ENCODE measurements at regions not wholly inside any gene's neighbourhood (a gene's known extent, or its start where the extent isn't known, plus 50 kb on each side); places are given as distances from the start of the nearest gene placed in this dataset.
"Not testable (repeated sequence)": the region's sequence is repeated elsewhere in the genome, so short reads cannot be mapped to it uniquely, and the experiment has no call there.

- no peak for DNase-seq
- no peak for ATAC-seq
- intact Hi-C loops (cut with micrococcal nuclease): no loop called here
Measured at GRCh38 chr10:120042705-120043104, 150.2 kb downstream of the SEC23IP start.

- intact Hi-C loops (cut with micrococcal nuclease); DNase-seq; ATAC-seq: not testable (repeated sequence)
Measured at GRCh38 chr10:120047373-120047772, 154.8 kb downstream of the SEC23IP start.

DNA sequence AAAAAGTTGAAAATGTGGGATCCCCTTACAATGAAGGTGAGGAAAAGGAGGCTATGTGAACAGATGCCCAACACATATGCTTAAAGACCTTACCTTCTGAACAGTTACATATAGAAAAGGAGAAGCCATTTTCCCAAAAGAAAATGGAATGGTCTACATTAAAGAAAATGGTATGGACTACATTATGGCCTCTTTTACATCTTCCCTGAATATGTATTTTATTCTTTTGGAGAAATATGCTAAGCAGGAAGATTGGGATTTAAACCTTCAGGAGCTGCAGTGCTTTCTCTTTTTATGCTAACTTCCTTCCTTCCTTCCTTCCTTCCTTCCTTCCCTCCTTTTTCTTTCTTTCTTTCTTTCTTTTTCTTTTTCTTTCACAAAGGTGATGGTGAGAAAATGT is 155.4 kb downstream of the SEC23IP start:
- DNase-seq: no peak
- no peak for ATAC-seq
- intact Hi-C loops (cut with micrococcal nuclease): no loop called here

GRCh38 chr10:120048391-120048790 is 155.9 kb downstream of the SEC23IP start:
- intact Hi-C loops (cut with micrococcal nuclease): no loop called here
- DNase-seq: no peak
- no peak for ATAC-seq

- ATAC-seq (no peak), DNase-seq (no peak)
- intact Hi-C loops (cut with micrococcal nuclease): no loop called here
Measured at GRCh38 chr10:120051671-120052070, 159.1 kb downstream of the SEC23IP start.

DNA sequence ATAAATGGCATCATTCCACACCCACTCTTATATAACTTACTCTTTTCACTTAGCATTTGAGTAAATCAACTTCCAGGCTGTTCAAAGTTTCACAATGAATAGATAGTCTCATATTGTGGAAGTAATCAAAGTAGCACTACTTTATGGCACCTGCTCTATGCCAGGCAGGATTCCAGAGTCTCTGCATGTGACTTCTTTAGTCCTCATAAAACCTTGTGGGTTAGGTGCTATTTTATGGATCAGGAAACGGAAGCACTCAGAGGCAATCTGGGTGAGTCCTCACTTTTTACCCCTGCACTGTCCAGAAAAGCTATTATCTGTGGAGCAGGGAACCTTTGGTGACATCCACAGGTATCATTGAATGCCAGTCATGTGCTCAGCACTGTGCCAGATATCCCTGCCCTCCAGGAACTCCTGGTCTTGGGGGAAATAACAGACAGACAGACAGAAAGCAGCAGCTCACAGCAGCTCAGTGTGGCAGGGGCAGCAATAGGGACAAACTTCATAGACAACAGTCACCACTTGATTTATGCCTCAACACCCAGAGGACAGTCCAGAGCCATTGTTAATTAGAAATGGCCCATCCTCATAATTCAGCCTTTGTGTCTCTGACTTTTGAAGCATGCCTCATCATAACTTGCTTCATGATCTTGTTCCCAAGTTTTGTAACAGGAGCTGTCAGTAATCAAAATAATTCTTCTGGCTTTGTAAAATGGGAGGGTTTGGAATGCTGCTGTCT is 160.6 kb downstream of the SEC23IP start:
- ATAC-seq: no peak
- intact Hi-C loops (cut with micrococcal nuclease): no loop called here
- DNase-seq: no peak

DNA sequence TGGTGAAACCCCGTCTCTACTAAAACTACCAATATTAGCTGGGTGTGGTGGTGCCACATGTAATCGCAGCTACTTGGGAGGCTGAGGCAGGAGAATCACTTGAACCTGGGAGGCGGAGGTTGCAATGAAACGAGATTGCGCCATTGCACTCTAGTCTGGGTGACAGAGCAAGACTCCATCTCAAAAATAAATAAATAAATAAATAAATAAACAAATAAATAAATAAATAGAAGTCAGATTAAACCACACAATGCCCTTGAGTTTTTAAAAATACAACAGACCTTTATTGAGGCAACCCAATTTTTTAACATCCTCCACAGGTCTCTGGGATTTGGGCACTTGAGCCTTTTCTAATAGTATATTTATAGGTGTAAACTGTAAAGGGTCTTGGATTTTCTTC is 167.3 kb downstream of the SEC23IP start:
- ATAC-seq; DNase-seq; intact Hi-C loops (cut with micrococcal nuclease): not testable (repeated sequence)

DNA sequence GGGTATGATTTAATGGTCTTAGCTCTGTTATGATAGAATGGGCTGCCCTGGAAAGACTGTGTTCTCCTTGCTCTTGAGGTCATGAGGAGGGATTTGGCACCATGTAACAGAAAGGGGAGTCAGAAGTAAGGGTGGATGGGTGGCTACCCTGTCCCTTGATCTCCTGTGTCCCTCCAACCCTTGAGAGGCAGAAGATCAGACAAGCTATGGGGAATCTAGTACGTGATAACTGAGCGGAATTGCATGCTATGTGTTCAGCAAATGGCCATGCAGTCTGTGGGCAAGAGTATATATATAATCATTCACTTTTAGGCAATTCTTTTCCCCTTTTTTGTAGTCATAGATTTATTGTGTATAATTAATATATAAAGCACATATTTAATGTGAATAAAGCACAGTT is 174.9 kb downstream of the SEC23IP start:
- intact Hi-C loops (cut with micrococcal nuclease): no loop called here
- ATAC-seq: no peak
- no peak for DNase-seq

DNA sequence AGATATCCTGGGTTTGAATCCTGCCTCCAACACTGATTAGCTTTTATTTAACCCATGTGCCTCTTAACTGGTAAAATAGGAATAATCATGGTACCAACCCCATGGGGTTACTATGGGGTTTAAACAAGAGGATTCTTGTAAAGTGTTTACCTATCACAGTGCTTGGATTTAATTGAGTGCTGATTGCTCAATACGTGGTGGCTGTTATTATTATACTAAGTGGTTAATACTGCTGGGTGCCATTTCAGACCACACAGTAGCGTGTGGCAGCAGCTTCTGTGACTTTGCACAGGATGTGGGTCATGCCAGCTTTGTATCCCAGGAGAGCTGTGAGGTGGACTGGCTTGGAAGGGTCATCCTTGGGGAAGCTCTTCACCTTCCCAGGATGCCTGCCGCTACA is 177.2 kb downstream of the SEC23IP start:
- intact Hi-C loops (cut with micrococcal nuclease): no loop called here
- ATAC-seq (no peak), DNase-seq (no peak)

DNA sequence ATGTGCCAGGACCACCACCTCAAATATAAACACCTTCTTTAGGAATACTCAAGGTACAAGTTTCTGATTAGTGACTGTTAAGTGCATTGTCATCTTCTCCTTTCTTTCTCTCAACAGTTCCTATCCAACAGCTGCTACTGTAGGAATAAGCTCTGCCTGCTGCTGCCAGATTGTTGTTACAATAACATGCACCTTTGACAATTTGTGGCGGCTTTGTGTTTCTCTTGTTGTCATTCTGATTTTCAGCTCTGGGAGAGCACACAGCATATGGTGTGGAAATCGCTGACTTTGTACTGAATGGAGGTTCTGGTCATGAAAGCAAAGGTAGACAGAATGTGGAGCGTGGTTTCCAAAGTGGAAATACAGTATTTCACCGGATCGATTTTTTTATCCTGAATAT is 182.8 kb downstream of the SEC23IP start:
- intact Hi-C loops (cut with micrococcal nuclease): no loop called here
- ATAC-seq (no peak), DNase-seq (no peak)

GRCh38 chr10:120076996-120077706 is 184.6 kb downstream of the SEC23IP start:
- ATAC-seq: no peak
- DNase-seq: no peak
- intact Hi-C loops (cut with micrococcal nuclease): no loop called here

GRCh38 chr10:120077707-120078492 is 185.4 kb downstream of the SEC23IP start:
- ATAC-seq (no peak), DNase-seq (no peak)
- intact Hi-C loops (cut with micrococcal nuclease): no loop called here

DNA sequence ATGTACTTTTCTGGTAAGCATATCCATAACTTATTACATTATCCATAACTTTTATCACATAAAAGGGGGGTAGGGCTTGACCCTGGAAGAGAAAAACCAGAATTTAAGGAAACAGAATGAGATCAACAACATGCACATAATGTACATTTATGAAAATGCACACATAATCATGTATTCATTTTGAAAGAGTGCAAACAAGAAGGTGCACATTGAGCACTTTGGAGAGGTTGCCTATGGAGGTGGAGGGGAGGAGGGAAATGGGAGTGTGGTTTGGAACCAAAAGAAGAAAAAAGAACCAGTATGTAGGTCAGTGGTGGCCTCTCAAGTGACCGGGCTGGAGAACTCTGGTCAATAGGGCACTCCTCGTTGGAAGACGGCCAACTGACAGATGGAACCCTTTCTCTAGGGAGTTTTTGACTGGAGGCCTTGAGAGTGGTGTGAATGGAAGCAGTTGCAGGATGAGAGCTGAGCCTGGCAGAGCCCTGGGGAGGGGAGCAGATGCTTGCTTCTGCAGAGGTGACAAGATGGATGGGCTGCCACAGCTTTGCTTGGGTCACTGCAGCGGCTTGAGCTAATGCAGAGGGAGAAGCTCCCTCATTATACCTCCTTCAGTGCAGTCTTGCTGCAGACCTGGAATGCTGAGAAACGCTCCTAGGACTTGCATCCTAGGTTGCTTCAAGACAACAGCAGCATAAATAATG is 192.7 kb downstream of the SEC23IP start:
- DNase-seq (no peak), ATAC-seq (no peak)
- intact Hi-C loops (cut with micrococcal nuclease): no loop called here

GRCh38 chr10:120086066-120086465 is 193.5 kb downstream of the SEC23IP start:
- DNase-seq (no peak), ATAC-seq (no peak)
- intact Hi-C loops (cut with micrococcal nuclease): no loop called here

DNA sequence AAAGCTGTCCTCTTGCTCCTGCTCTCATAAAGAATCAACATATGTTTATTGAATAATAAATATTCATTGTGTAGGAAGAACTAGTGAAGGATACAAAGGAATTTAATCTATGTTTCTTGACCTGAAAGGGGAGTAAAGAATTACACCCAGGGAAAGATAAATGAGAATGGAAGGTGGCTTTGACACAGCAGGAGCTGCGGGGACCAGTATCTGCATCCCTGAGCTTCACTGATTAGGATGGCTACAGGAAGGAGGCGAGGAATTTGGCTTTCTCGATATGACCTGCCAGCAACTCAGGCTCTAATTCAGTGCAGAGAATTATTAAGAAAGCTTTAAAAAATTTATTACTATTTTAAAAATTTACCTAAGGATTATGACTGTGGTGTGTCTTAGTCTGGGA is 194.6 kb downstream of the SEC23IP start:
- intact Hi-C loops (cut with micrococcal nuclease): no loop called here
- ATAC-seq: no peak
- no peak for DNase-seq

GRCh38 chr10:120095875-120096274 is 203.3 kb downstream of the SEC23IP start:
- DNase-seq (no peak), ATAC-seq (no peak)
- intact Hi-C loops (cut with micrococcal nuclease): no loop called here

DNA sequence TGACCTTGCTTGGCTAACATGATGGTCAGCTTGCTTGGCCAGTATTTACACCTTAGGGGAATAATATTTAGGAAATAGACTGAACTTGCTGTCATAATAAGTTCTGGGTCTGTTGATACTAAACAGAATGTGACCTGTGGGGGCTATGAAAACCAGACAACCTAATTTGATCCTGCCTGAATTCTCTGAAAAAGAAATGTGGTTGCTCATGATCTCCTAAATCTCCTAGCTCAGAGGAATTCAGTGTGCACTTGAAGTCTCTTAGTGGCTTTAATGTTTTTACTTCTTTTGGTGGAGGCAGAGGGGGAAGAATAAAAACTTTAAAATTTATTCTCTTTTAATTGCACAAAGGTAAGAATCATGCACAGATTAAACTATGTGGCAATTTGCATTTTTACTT is 205.2 kb downstream of the SEC23IP start:
- DNase-seq: no peak
- intact Hi-C loops (cut with micrococcal nuclease): no loop called here
- ATAC-seq: no peak

GRCh38 chr10:120098232-120098930 is 205.9 kb downstream of the SEC23IP start:
- intact Hi-C loops (cut with micrococcal nuclease): no loop called here
- no peak for ATAC-seq
- DNase-seq: no peak

All from left ventricle myocardium superior (tissue), 1 donor.